ENCODE measurements at regions not wholly inside any gene's neighbourhood (a gene's known extent, or its start where the extent isn't known, plus 50 kb on each side); places are given as distances from the start of the nearest gene placed in this dataset.

- peak; percentile 91 for ATAC-seq (ENCODE audit: low read depth)
- TF ChIP-seq CTCF (IDR thresholded peaks at IDR 0.05; ENCODE audit: poor library complexity, severe bottlenecking), result peak; percentile 95
- no peaks in the 10 kb centered on the region for H3K4me1 ChIP-seq (ENCODE audit: insufficient read depth, poor library complexity, severe bottlenecking)
- H3K36me3 ChIP-seq (ENCODE audit: low read depth), result no peaks in the 10 kb centered on the region
- no peak overlapping the region for H3K4me3 ChIP-seq (ENCODE audit: severe bottlenecking)
- no peaks in the 10 kb centered on the region for H3K9me3 ChIP-seq (ENCODE audit: severe bottlenecking)
- H3K27me3 ChIP-seq (ENCODE audit: insufficient read depth, poor library complexity, severe bottlenecking), result no peaks in the 10 kb centered on the region
- no peak overlapping the region for H3K27ac ChIP-seq (ENCODE audit: poor library complexity, severe bottlenecking)
- peak; percentile 35 for DNase-seq (ENCODE audit: low spot score)
Observed at GRCh38 chr16:66315210-66315825, 51.2 kb upstream of the CDH5 start.

- no peak for TF ChIP-seq CTCF (IDR thresholded peaks at IDR 0.05; ENCODE audit: poor library complexity, severe bottlenecking)
- H3K27me3 ChIP-seq (ENCODE audit: insufficient read depth, poor library complexity, severe bottlenecking), result no peaks in the 10 kb centered on the region
- no peaks in the 10 kb centered on the region for H3K36me3 ChIP-seq (ENCODE audit: low read depth)
- ATAC-seq (ENCODE audit: low read depth) (no peak), DNase-seq (ENCODE audit: low spot score) (no peak)
- H3K9me3 ChIP-seq (ENCODE audit: severe bottlenecking), result no peaks in the 10 kb centered on the region
- H3K4me3 ChIP-seq (ENCODE audit: severe bottlenecking), result no peak overlapping the region
- no peaks in the 10 kb centered on the region for H3K4me1 ChIP-seq (ENCODE audit: insufficient read depth, poor library complexity, severe bottlenecking)
- H3K27ac ChIP-seq (ENCODE audit: poor library complexity, severe bottlenecking), result no peak overlapping the region
Observed at GRCh38 chr16:66311306-66311705, 55.2 kb upstream of the CDH5 start.

- H3K27me3 ChIP-seq (ENCODE audit: insufficient read depth, poor library complexity, severe bottlenecking), result no peaks in the 10 kb centered on the region
- H3K9me3 ChIP-seq (ENCODE audit: severe bottlenecking), result no peaks in the 10 kb centered on the region
- ATAC-seq (ENCODE audit: low read depth) (no peak), DNase-seq (ENCODE audit: low spot score) (no peak)
- H3K4me1 ChIP-seq (ENCODE audit: insufficient read depth, poor library complexity, severe bottlenecking), result no peaks in the 10 kb centered on the region
- no peak overlapping the region for H3K4me3 ChIP-seq (ENCODE audit: severe bottlenecking)
- no peak for TF ChIP-seq CTCF (IDR thresholded peaks at IDR 0.05; ENCODE audit: poor library complexity, severe bottlenecking)
- no peaks in the 10 kb centered on the region for H3K36me3 ChIP-seq (ENCODE audit: low read depth)
- no peak overlapping the region for H3K27ac ChIP-seq (ENCODE audit: poor library complexity, severe bottlenecking)
Observed at GRCh38 chr16:66309215-66309807, 57.2 kb upstream of the CDH5 start.

GRCh38 chr16:66308096-66308495 is 58.4 kb upstream of the CDH5 start:
- DNase-seq (ENCODE audit: low spot score) (peak; percentile 19), ATAC-seq (ENCODE audit: low read depth) (no peak)
- no peak for TF ChIP-seq CTCF (IDR thresholded peaks at IDR 0.05; ENCODE audit: poor library complexity, severe bottlenecking)
- H3K36me3 ChIP-seq (ENCODE audit: low read depth), result no peaks in the 10 kb centered on the region
- H3K4me1 ChIP-seq (ENCODE audit: insufficient read depth, poor library complexity, severe bottlenecking), result no peaks in the 10 kb centered on the region
- no peaks in the 10 kb centered on the region for H3K27me3 ChIP-seq (ENCODE audit: insufficient read depth, poor library complexity, severe bottlenecking)
- H3K4me3 ChIP-seq (ENCODE audit: severe bottlenecking), result no peak overlapping the region
- no peaks in the 10 kb centered on the region for H3K9me3 ChIP-seq (ENCODE audit: severe bottlenecking)
- no peak overlapping the region for H3K27ac ChIP-seq (ENCODE audit: poor library complexity, severe bottlenecking)
